Thyroid gland (tissue), 4 donors: ENCODE measurements at regions not wholly inside any gene's neighbourhood (a gene's known extent, or its start where the extent isn't known, plus 50 kb on each side); places are given as distances from the start of the nearest gene placed in this dataset.

Experiments used
- POLR2A ChIP-seq, 2 donors: fragments of 450-650 bp; IDR thresholded peaks; one replicate each; pipeline ENCODE4 v1.6.1; 2017; ENCODE audit warnings: antibody characterized with exemption in 2 of 2, mild to moderate bottlenecking in 2 of 2, moderate library complexity in 1 of 2
- TF ChIP-seq, protein P1 (sequence below), 6 experiments: fragments of 200-600 bp in 3 of 6; fragments of 450-650 bp in 3 of 6; sonication (generic) in 3 of 6; IDR thresholded peaks; one replicate each; pipeline ENCODE4 v1.5.1; 2016 to 2019; ENCODE audit warnings: antibody characterized with exemption in 6 of 6, mild to moderate bottlenecking in 2 of 6, inconsistent platforms in 1 of 6, moderate library complexity in 1 of 6

DNA sequence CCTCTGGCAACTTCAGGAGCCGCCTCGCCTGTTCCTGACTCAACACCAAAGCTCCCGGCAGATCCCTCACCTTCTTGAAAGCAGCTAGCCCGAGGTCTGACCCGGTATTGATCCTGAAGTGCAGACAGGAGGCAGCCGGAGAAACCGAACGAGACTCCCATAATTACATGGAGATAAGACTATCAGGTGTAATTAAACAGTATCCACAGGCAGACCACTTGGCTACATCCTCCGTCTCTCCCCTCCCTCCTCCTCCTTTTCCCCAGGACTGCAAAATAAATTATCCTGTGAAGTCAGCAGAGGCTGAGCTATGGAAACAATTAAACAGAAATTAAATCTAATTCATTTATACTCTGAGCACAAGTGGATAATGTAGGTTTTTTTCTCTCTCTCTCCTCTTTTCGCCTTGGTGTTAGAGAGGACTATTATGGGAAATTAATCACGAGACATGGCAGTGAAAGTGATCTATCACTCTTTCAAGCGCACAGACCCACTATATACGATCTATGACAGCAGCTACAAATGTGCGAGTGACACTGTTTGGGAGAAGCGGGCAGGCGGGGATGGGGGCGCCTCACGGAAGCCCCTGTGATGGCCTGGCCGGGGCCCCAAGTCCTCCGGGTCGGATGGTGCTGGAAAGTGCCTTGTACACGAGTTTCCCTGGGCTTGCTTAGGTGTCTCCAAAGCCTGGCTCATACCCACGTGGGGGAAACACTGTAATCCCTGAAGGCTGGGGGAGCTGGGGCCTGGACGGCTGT lies 92.8 kb downstream of the RBFOX3 start:
- TF ChIP-seq, protein P1, sequence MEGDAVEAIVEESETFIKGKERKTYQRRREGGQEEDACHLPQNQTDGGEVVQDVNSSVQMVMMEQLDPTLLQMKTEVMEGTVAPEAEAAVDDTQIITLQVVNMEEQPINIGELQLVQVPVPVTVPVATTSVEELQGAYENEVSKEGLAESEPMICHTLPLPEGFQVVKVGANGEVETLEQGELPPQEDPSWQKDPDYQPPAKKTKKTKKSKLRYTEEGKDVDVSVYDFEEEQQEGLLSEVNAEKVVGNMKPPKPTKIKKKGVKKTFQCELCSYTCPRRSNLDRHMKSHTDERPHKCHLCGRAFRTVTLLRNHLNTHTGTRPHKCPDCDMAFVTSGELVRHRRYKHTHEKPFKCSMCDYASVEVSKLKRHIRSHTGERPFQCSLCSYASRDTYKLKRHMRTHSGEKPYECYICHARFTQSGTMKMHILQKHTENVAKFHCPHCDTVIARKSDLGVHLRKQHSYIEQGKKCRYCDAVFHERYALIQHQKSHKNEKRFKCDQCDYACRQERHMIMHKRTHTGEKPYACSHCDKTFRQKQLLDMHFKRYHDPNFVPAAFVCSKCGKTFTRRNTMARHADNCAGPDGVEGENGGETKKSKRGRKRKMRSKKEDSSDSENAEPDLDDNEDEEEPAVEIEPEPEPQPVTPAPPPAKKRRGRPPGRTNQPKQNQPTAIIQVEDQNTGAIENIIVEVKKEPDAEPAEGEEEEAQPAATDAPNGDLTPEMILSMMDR (IDR thresholded peaks at IDR 0.05) = no peak
- no peak for TF ChIP-seq POLR2A (IDR thresholded peaks at IDR 0.05)
